WTC11 (cell line): ENCODE measurements at regions not wholly inside any gene's neighbourhood (a gene's known extent, or its start where the extent isn't known, plus 50 kb on each side); places are given as distances from the start of the nearest gene placed in this dataset.

ENCODE experiments used
- ATAC-seq: fragments of 200-7000 bp; cut with Tn5 transposase; 2 replicates; pipeline ENCODE4 v1.10.0; 2021; ENCODE audit warnings: mild to moderate bottlenecking, moderate library complexity
- CTCF ChIA-PET: fragments of 300-600 bp; sonication (Branson Sonifier 250); formaldehyde crosslinking; loops from one replicate; lab custom pipeline; 2021; ENCODE audit warnings: antibody characterized with exemption; lab: Charles Lee
- POLR2A ChIA-PET: fragments of 350-600 bp; sonication (Branson Sonifier 250); formaldehyde crosslinking; loops from one replicate; lab custom pipeline; 2021; ENCODE audit warnings: antibody characterized with exemption; lab: Charles Lee
- DNase-seq: peaks from one replicate; pipeline ENCODE4 v3.0.0; 2021; ENCODE audit warnings: low spot score
- H3K27ac Mint-ChIP-seq: 2 replicates; pipeline ENCODE4 v1.8.0; 2021; ENCODE audit warnings: mixed read lengths
- H3K27me3 Mint-ChIP-seq: 2 replicates; pipeline ENCODE4 v1.8.0; 2021; ENCODE audit warnings: low read depth, mild to moderate bottlenecking, moderate library complexity, mixed read lengths
- H3K36me3 Mint-ChIP-seq: 2 replicates; pipeline ENCODE4 v1.8.0; 2021; ENCODE audit warnings: mixed read lengths
- H3K4me1 Mint-ChIP-seq: 2 replicates; pipeline ENCODE4 v1.8.0; 2022; ENCODE audit warnings: mixed read lengths
- H3K4me3 Mint-ChIP-seq: 2 replicates; pipeline ENCODE4 v1.8.0; 2021; ENCODE audit warnings: mild to moderate bottlenecking, moderate library complexity, mixed read lengths
- H3K9me3 Mint-ChIP-seq: 2 replicates; pipeline ENCODE4 v1.8.0; 2021; ENCODE audit warnings: mixed read lengths
- CDX4 ChIP-seq: fragments of 250-450 bp; sonication (Bioruptor Pico); IDR thresholded peaks from 2 replicates; pipeline ENCODE4 v1.9.0; 2021; ENCODE audit warnings: moderate library complexity, mild to moderate bottlenecking, inconsistent platforms, borderline replicate concordance
- CREB1 ChIP-seq: sonication (generic); formaldehyde crosslinking; IDR thresholded peaks from 2 replicates; pipeline ENCODE4 v1.8.0; 2023; ENCODE audit warnings: mild to moderate bottlenecking, missing genetic modification reagents
- GRHL2 ChIP-seq: fragments of 250-450 bp; sonication (Bioruptor Pico); IDR thresholded peaks from 2 replicates; pipeline ENCODE4 v1.8.0; 2022; ENCODE audit warnings: mild to moderate bottlenecking, moderate library complexity; ENCODE audit not compliant: insufficient replicate concordance, severe bottlenecking
- IRF1 ChIP-seq: sonication (generic); formaldehyde crosslinking; IDR thresholded peaks from 2 replicates; pipeline ENCODE4 v1.8.0; 2023; ENCODE audit warnings: missing genetic modification reagents
- MXD4 ChIP-seq: fragments of 250-450 bp; sonication (Bioruptor Pico); IDR thresholded peaks from 2 replicates; pipeline ENCODE4 v1.8.0; 2021; ENCODE audit warnings: mild to moderate bottlenecking, moderate library complexity, borderline replicate concordance
- NFATC4 ChIP-seq: fragments of 250-450 bp; sonication (Bioruptor Pico); IDR thresholded peaks from 2 replicates; pipeline ENCODE4 v1.9.0; 2021; ENCODE audit warnings: mild to moderate bottlenecking
- NR1H2 ChIP-seq: sonication (generic); formaldehyde crosslinking; IDR thresholded peaks from 2 replicates; pipeline ENCODE4 v1.9.0; 2021; ENCODE audit warnings: mild to moderate bottlenecking, moderate library complexity, missing genetic modification reagents
- STAT6 ChIP-seq: sonication (generic); formaldehyde crosslinking; conservative IDR thresholded peaks from 2 replicates; pipeline ENCODE4 v1.8.1; 2023; ENCODE audit warnings: mild to moderate bottlenecking, low read depth, missing genetic modification reagents, moderate library complexity
- ZBTB21 ChIP-seq: sonication (generic); formaldehyde crosslinking; IDR thresholded peaks from 2 replicates; pipeline ENCODE4 v1.8.1; 2023; ENCODE audit warnings: mild to moderate bottlenecking, missing genetic modification reagents, borderline replicate concordance
- ZNF138 ChIP-seq: sonication (generic); formaldehyde crosslinking; conservative IDR thresholded peaks from 2 replicates; pipeline ENCODE4 v1.8.1; 2022; ENCODE audit warnings: mild to moderate bottlenecking, moderate library complexity, missing genetic modification reagents
- ZNF423 ChIP-seq: fragments of 250-450 bp; sonication (Bioruptor Pico); IDR thresholded peaks from 2 replicates; pipeline ENCODE4 v2.1.2; 2022; ENCODE audit warnings: mild to moderate bottlenecking, moderate library complexity
- TF ChIP-seq, protein P1 (sequence below): sonication (generic); formaldehyde crosslinking; IDR thresholded peaks from 2 replicates; pipeline ENCODE4 v1.8.0; 2022; ENCODE audit warnings: missing genetic modification reagents
- TF ChIP-seq, protein P2 (sequence below): fragments of 250-450 bp; sonication (Bioruptor Pico); conservative IDR thresholded peaks from 2 replicates; pipeline ENCODE4 v1.9.0; 2021; ENCODE audit warnings: mild to moderate bottlenecking
- TF ChIP-seq, protein P3 (sequence below): fragments of 200-600 bp; IDR thresholded peaks from 2 replicates; pipeline ENCODE4 v1.8.0; 2022; ENCODE audit warnings: antibody characterized with exemption
- TF ChIP-seq, protein P4 (sequence below): sonication (generic); formaldehyde crosslinking; IDR thresholded peaks from 2 replicates; pipeline ENCODE4 v1.8.0; 2022; ENCODE audit warnings: mild to moderate bottlenecking, missing genetic modification reagents

GRCh38 chr2:190802626-190803209, 77.9 kb upstream of the GLS start:
- ChIA-PET CTCF (interaction anchor here (1.4 kb wide), 1 partner anchor 123 kb away, joined by 5 read pairs; no protein-coding TSS in a partner anchor), POLR2A (no interaction called here)
- Mint-ChIP-seq H3K4me3 (no peak overlapping the region), H3K36me3 (no peaks in the 10 kb centered on the region), H3K27me3 (no peaks in the 10 kb centered on the region)
- ATAC-seq (no peak), DNase-seq (no peak)
- TF ChIP-seq ZNF423 (CRISPR knock-in tag), result no peak
- TF ChIP-seq, protein P1, sequence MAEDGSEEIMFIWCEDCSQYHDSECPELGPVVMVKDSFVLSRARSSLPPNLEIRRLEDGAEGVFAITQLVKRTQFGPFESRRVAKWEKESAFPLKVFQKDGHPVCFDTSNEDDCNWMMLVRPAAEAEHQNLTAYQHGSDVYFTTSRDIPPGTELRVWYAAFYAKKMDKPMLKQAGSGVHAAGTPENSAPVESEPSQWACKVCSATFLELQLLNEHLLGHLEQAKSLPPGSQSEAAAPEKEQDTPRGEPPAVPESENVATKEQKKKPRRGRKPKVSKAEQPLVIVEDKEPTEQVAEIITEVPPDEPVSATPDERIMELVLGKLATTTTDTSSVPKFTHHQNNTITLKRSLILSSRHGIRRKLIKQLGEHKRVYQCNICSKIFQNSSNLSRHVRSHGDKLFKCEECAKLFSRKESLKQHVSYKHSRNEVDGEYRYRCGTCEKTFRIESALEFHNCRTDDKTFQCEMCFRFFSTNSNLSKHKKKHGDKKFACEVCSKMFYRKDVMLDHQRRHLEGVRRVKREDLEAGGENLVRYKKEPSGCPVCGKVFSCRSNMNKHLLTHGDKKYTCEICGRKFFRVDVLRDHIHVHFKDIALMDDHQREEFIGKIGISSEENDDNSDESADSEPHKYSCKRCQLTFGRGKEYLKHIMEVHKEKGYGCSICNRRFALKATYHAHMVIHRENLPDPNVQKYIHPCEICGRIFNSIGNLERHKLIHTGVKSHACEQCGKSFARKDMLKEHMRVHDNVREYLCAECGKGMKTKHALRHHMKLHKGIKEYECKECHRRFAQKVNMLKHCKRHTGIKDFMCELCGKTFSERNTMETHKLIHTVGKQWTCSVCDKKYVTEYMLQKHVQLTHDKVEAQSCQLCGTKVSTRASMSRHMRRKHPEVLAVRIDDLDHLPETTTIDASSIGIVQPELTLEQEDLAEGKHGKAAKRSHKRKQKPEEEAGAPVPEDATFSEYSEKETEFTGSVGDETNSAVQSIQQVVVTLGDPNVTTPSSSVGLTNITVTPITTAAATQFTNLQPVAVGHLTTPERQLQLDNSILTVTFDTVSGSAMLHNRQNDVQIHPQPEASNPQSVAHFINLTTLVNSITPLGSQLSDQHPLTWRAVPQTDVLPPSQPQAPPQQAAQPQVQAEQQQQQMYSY (CRISPR knock-in tag), result no peak
- TF ChIP-seq, all 79 proteins: peak for 0
- Mint-ChIP-seq H3K27ac (no peak overlapping the region), H3K9me3 (no peaks in the 10 kb centered on the region), H3K4me1 (peaks cover 40% of the 10 kb centered on the region)

GRCh38 chr2:190804182-190804795, 76.3 kb upstream of the GLS start:
- Mint-ChIP-seq H3K4me3 (no peak overlapping the region), H3K4me1 (peaks cover 37% of the 10 kb centered on the region), H3K27ac (no peak overlapping the region), H3K27me3 (no peaks in the 10 kb centered on the region), H3K36me3 (no peaks in the 10 kb centered on the region), H3K9me3 (no peaks in the 10 kb centered on the region)
- ATAC-seq (no peak; the same call in 1 of the 2 replicates), DNase-seq (no peak)
- ChIA-PET CTCF (interaction anchor here (0.5 to 1.9 kb wide), 5 partner anchors 9 to 248 kb away, joined by 3 to 6 read pairs (median 4); no protein-coding TSS in a partner anchor), POLR2A (no interaction called here)
- TF ChIP-seq ZBTB21 (CRISPR knock-in tag) (no peak), IRF1 (CRISPR knock-in tag) (no peak), ZNF138 (CRISPR knock-in tag) (no peak), GRHL2 (CRISPR knock-in tag) (no peak), CREB1 (CRISPR knock-in tag) (no peak)
- TF ChIP-seq, protein P2, sequence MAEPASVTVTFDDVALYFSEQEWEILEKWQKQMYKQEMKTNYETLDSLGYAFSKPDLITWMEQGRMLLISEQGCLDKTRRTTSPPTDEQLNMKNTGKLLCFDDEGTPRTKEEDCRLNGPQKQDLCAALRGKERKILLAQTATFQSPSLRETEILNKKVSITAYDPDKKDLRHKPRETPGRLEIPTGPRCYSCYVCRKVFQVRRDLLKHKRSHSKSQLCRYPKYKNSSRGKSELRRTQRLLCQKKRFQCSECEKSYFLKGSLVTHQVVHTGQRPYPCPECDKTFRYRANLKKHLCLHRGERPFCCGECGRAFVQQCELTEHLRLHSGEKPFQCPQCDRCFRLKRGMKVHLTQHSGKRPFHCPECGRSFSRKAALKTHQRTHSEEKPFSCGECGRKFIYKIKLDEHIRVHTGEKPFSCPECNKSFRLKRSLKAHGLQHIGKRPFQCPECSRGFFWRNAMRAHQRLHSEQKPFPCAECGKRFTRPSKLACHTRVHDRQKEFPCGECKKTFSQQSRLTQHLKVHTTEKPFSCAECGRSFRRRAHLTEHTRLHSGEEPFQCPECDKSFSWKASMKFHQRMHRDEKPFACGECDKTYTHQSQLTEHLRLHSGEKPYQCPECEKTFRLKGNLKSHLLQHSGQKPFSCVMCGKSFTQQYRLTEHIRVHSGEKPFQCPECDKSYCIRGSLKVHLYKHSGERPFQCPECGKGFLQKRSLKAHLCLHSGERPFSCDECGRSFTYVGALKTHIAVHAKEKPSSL (CRISPR knock-in tag), result no peak
- TF ChIP-seq, protein P3, sequence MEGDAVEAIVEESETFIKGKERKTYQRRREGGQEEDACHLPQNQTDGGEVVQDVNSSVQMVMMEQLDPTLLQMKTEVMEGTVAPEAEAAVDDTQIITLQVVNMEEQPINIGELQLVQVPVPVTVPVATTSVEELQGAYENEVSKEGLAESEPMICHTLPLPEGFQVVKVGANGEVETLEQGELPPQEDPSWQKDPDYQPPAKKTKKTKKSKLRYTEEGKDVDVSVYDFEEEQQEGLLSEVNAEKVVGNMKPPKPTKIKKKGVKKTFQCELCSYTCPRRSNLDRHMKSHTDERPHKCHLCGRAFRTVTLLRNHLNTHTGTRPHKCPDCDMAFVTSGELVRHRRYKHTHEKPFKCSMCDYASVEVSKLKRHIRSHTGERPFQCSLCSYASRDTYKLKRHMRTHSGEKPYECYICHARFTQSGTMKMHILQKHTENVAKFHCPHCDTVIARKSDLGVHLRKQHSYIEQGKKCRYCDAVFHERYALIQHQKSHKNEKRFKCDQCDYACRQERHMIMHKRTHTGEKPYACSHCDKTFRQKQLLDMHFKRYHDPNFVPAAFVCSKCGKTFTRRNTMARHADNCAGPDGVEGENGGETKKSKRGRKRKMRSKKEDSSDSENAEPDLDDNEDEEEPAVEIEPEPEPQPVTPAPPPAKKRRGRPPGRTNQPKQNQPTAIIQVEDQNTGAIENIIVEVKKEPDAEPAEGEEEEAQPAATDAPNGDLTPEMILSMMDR, result 0 out of 2 replicates have a peak, but pooled peaks have one; percentile 24

DNA sequence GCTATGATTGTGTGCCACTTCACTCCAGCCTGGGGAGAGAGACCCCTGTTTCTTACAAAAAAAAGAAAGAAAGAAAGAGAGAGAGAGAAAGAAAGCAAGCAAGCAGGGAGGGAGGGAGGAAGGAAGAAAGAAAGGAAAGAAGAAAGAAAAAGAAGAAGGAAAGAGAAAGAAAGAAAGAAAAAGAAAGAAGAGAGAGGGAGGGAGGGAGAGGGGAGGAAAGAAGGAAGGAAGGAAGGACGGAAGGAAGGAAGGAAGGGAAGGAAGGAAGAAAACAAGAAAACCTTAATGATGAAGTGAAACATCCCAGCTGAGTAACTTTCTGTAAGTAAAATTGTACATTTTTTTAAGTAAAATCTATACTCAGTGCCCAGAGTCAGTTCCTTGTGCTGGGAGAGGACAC, 75.5 kb upstream of the GLS start:
- peaks cover 30% of the 10 kb centered on the region for H3K4me1 Mint-ChIP-seq
- ChIA-PET POLR2A (no interaction called here), CTCF (interaction anchor here (0.6 to 1.9 kb wide), 2 partner anchors 122 to 125 kb away, joined by 4 to 6 read pairs; no protein-coding TSS in a partner anchor)
- H3K36me3 Mint-ChIP-seq, result no peaks in the 10 kb centered on the region
- no peak overlapping the region for H3K4me3 Mint-ChIP-seq
- DNase-seq (no peak), ATAC-seq (no peak)
- H3K27ac Mint-ChIP-seq, result no peak overlapping the region
- no peaks in the 10 kb centered on the region for H3K27me3 Mint-ChIP-seq
- H3K9me3 Mint-ChIP-seq, result no peaks in the 10 kb centered on the region
- TF ChIP-seq STAT6 (CRISPR knock-in tag) (no peak), NR1H2 (CRISPR knock-in tag) (no peak), CDX4 (CRISPR knock-in tag) (no peak), MXD4 (CRISPR knock-in tag) (no peak), NFATC4 (CRISPR knock-in tag) (no peak)
- TF ChIP-seq, protein P4, sequence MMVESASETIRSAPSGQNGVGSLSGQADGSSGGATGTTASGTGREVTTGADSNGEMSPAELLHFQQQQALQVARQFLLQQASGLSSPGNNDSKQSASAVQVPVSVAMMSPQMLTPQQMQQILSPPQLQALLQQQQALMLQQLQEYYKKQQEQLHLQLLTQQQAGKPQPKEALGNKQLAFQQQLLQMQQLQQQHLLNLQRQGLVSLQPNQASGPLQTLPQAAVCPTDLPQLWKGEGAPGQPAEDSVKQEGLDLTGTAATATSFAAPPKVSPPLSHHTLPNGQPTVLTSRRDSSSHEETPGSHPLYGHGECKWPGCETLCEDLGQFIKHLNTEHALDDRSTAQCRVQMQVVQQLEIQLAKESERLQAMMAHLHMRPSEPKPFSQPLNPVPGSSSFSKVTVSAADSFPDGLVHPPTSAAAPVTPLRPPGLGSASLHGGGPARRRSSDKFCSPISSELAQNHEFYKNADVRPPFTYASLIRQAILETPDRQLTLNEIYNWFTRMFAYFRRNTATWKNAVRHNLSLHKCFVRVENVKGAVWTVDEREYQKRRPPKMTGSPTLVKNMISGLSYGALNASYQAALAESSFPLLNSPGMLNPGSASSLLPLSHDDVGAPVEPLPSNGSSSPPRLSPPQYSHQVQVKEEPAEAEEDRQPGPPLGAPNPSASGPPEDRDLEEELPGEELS (CRISPR knock-in tag), result no peak
